ENCODE measurements at regions not wholly inside any gene's neighbourhood (a gene's known extent, or its start where the extent isn't known, plus 50 kb on each side); places are given as distances from the start of the nearest gene placed in this dataset.

DNA sequence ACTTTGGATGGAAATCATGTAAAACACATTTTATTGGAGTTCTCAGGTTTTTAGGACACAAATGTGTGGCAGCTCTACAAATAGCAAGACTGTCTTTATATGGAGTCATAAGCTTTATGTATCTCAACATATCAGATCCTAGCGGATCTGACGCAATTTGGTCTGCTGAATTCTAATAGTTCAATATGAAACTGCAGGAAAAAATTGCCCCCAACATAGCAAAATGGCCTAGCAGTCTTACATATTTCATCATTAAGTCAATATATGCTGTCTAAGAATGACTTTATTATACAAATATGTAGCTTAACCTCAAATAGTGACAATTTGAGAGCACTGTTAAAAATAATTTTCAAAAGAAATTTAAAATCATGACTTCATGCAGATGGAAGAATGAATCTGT is 244.3 kb downstream of the TAF11L14 start:
- no peak for TF ChIP-seq SALL2 (tag by site-specific recombination; IDR thresholded peaks at IDR 0.05; ENCODE audit: borderline replicate concordance)
- TF ChIP-seq ZNF311 (tag by site-specific recombination; IDR thresholded peaks at IDR 0.05; ENCODE audit: borderline replicate concordance), result no peak
- no peak for TF ChIP-seq CTCF (tag by site-specific recombination; IDR thresholded peaks at IDR 0.05)
- TF ChIP-seq PRDM1 (tag by site-specific recombination; IDR thresholded peaks at IDR 0.05), result no peak
- TF ChIP-seq, protein P1, sequence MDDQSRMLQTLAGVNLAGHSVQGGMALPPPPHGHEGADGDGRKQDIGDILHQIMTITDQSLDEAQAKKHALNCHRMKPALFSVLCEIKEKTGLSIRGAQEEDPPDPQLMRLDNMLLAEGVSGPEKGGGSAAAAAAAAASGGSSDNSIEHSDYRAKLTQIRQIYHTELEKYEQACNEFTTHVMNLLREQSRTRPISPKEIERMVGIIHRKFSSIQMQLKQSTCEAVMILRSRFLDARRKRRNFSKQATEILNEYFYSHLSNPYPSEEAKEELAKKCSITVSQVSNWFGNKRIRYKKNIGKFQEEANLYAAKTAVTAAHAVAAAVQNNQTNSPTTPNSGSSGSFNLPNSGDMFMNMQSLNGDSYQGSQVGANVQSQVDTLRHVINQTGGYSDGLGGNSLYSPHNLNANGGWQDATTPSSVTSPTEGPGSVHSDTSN (CRISPR knock-in tag; IDR thresholded peaks at IDR 0.05), result no peak
- TF ChIP-seq ZNF169 (tag by site-specific recombination; IDR thresholded peaks at IDR 0.05), result no peak
- TF ChIP-seq ZNF514 (tag by site-specific recombination; IDR thresholded peaks at IDR 0.05), result no peak
- no peak for TF ChIP-seq HOXC10 (CRISPR knock-in tag; IDR thresholded peaks at IDR 0.05)
- TF ChIP-seq PRDM4 (tag by site-specific recombination; IDR thresholded peaks at IDR 0.05), result no peak
- no peak for TF ChIP-seq ZNF776 (tag by site-specific recombination; IDR thresholded peaks at IDR 0.05; ENCODE audit: borderline replicate concordance)

Measured in HEK293 (cell line).